GM13976 (cell line): ENCODE measurements at regions not wholly inside any gene's neighbourhood (a gene's known extent, or its start where the extent isn't known, plus 50 kb on each side); places are given as distances from the start of the nearest gene placed in this dataset.

Experiments
- DNase-seq: peaks from one replicate; pipeline ENCODE4 v3.0.0; 2012; ENCODE audit warnings: low spot score
- CTCF ChIP-seq: IDR thresholded peaks from 2 replicates; pipeline ENCODE4 v1.5.1; 2012; ENCODE audit warnings: borderline replicate concordance, mild to moderate bottlenecking; ENCODE audit not compliant: insufficient read depth; ENCODE audit errors: extremely low read depth, missing control alignments, control extremely low read depth
- in situ Hi-C: fragments of 300-500 bp; cut with MboI; formaldehyde crosslinking; loops from one replicate; pipeline ENCODE4 v1.12.0; 2022; ENCODE audit warnings: low sequenced_read_pairs, mixed read lengths, inconsistent platforms; ENCODE audit not compliant: unreplicated experiment

DNA sequence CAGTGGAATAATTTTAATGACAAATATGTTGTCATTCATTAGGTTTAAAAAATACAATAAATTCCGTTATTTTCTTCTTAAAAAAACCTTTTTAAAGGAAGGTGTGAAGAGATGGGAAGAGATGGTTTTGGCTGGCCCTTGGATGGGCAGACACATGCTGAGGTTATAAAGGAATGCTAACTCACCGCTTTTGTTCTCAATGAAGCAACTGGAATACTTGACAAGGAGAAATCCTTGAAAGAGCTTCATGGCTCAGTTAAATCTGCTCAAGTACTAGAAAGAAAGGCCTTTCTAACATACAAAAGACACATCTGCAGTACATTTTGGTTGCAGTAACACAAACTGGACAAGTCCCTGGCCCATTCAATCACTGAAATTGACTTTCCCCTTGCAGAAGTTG is 158.3 kb upstream of the KCNJ16 start:
- DNase-seq = no peak
- in situ Hi-C loops = no loop called here
- no peak for TF ChIP-seq CTCF

- in situ Hi-C loops = no loop called here
- no peak for TF ChIP-seq CTCF
- DNase-seq = no peak
Measured at GRCh38 chr17:69918164-69918563, 156.9 kb upstream of the KCNJ16 start.

DNA sequence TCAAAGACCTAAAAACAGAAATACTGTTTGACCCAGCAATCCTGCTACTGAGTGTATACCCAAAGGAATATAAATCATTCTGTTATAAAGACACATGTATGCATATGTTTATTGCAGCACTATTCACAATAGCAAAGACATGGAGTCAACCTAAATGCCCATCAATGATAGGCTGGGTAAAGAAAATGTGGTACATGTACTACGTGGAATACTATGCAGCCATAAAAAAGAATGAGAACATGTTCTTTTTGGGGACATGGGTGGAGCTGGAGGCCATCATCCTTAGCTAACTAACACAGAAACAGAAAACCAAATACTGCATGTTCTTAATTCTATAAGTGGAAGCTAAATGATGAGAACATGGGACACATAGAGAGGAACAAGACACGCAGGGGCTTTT is 155.2 kb upstream of the KCNJ16 start:
- no peak for TF ChIP-seq CTCF
- in situ Hi-C loops = no loop called here
- DNase-seq = no peak

- TF ChIP-seq CTCF = no peak
- DNase-seq = no peak
- in situ Hi-C loops = no loop called here
Measured at GRCh38 chr17:69921046-69921445, 154.0 kb upstream of the KCNJ16 start.

DNA sequence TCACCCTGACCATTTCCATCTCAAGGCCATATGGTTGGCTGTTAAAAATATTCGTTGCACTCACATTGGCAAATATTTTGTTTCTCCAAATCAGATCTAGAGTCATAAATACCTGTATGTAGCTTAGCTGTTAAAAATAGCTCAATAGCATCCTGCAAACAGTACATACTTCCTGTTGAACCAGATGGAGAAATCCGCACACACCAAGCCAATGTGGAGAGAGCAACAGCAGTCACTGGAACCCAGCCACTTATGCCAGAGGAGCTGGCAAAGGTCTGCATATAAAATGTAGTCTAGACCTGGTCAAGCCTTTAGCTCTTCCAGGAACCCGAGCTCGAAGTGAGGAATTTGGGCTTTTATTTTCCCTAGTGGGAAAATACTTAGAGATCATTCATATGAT is 146.4 kb upstream of the KCNJ16 start:
- DNase-seq = no peak
- no peak for TF ChIP-seq CTCF
- in situ Hi-C loops = no loop called here

DNA sequence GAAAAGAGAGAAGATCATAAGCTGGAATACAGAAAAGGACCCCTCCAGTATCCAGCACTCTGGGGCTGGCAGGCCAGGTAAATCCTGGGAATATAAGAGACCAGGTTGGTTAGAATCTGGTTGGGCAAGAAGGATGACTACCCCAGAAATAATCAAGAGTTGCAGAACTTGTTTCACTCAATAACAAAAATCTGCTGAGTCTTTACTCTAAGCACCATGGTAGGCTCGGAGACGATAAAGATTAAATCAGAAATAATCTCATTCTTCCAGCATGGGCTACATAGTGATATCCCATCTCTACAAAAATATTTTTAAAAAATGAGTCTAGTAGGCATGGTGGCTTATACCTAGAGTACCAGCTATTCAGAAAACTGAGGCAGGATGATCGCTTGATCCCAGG is 138.0 kb upstream of the KCNJ16 start:
- TF ChIP-seq CTCF = no peak
- DNase-seq = no peak
- in situ Hi-C loops = no loop called here

DNA sequence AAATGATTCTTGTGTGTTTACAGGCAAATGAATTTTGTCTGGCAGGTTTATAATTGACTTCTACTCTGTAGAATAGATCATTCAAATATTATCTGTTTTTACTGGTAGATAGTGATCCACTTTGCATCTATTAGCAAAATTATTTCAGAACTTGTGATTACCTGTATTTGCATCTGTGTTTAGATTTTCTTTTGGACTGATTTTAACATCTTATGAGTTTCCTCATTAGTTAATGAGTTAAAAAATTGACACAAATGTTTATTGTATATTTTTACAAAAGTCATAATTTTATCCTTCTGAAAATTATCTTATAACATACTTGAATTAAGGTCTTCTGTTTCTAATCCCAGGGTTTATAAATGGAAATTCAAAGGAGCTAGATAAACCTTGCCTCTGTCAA is 132.0 kb upstream of the KCNJ16 start:
- in situ Hi-C loops = no loop called here
- TF ChIP-seq CTCF = no peak
- DNase-seq = no peak
